ENCODE measurements at regions not wholly inside any gene's neighbourhood (a gene's known extent, or its start where the extent isn't known, plus 50 kb on each side); places are given as distances from the start of the nearest gene placed in this dataset.
A peak's percentile ranks its signal among the peaks of the same experiment; 100 is the strongest.

GRCh38 chr5:159411115-159411514 is 80.8 kb upstream of the IL12B start:
- no peak for TF ChIP-seq CTCF (IDR thresholded peaks at IDR 0.05)
- ATAC-seq (ENCODE audit: low FRiP score) (no peak), DNase-seq (ENCODE audit: low spot score) (no peak)

- no peak for TF ChIP-seq CTCF (IDR thresholded peaks at IDR 0.05)
- no peak for ATAC-seq (ENCODE audit: low FRiP score)
- DNase-seq (ENCODE audit: low spot score) = no peak
Observed at GRCh38 chr5:159412284-159413046, 82.2 kb upstream of the IL12B start.

GRCh38 chr5:159414021-159414420 is 83.7 kb upstream of the IL12B start:
- ATAC-seq (ENCODE audit: low FRiP score) = no peak
- TF ChIP-seq CTCF (IDR thresholded peaks at IDR 0.05) = no peak

GRCh38 chr5:159415301-159415937 is 85.1 kb upstream of the IL12B start:
- DNase-seq (ENCODE audit: low spot score) = no peak
- peak; percentile 62 for ATAC-seq (ENCODE audit: low FRiP score)
- TF ChIP-seq CTCF (IDR thresholded peaks at IDR 0.05) = no peak

More at GRCh38 chr5:159414021-159414420, 83.7 kb upstream of the IL12B start:
- DNase-seq (ENCODE audit: low spot score) = no peak

- ATAC-seq (ENCODE audit: low FRiP score) = no peak
Observed at GRCh38 chr5:159416438-159416837, 86.2 kb upstream of the IL12B start.

GRCh38 chr5:159417170-159417569 is 86.9 kb upstream of the IL12B start:
- no peak for ATAC-seq (ENCODE audit: low FRiP score)
- TF ChIP-seq CTCF (IDR thresholded peaks at IDR 0.05) = no peak
- DNase-seq (ENCODE audit: low spot score) = no peak

More at GRCh38 chr5:159416438-159416837, 86.2 kb upstream of the IL12B start:
- no peak for TF ChIP-seq CTCF (IDR thresholded peaks at IDR 0.05)
- no peak for DNase-seq (ENCODE audit: low spot score)

- no peak for ATAC-seq (ENCODE audit: low FRiP score)
- no peak for DNase-seq (ENCODE audit: low spot score)
- TF ChIP-seq CTCF (IDR thresholded peaks at IDR 0.05) = no peak
Observed at GRCh38 chr5:159419576-159419975, 89.3 kb upstream of the IL12B start.
